A673 (cell line): ENCODE measurements at regions not wholly inside any gene's neighbourhood (a gene's known extent, or its start where the extent isn't known, plus 50 kb on each side); places are given as distances from the start of the nearest gene placed in this dataset.
"Not testable (repeated sequence)": the region's sequence is repeated elsewhere in the genome, so short reads cannot be mapped to it uniquely, and the experiment has no call there.

Experiments
- BruUV-seq: library from RNA; stranded (reverse); fragments of 400-500 nt; replicated peaks from 2 replicates; lab custom pipeline; 2021; lab: Mats Ljungman, UMichigan
- CTCF ChIA-PET: fragments of 300-600 bp; sonication (Branson Sonifier 250); formaldehyde crosslinking; loops from one replicate; lab custom pipeline; 2022; ENCODE audit warnings: antibody characterized with exemption; lab: Charles Lee
- POLR2A ChIA-PET: fragments of 300-600 bp; sonication (Branson Sonifier 250); formaldehyde crosslinking; loops from one replicate; lab custom pipeline; 2022; ENCODE audit warnings: antibody characterized with exemption; ENCODE audit not compliant: low non-redundant PET; lab: Charles Lee
- DNase-seq: peaks from one replicate; pipeline ENCODE4 v3.0.0-alpha.2; 2015; ENCODE audit warnings: low spot score
- H3K27ac ChIP-seq: fragments of 200-600 bp; sonication (generic); 2 replicates; pipeline ENCODE4 v1.5.1; 2016; ENCODE audit warnings: mixed run types, low read depth, mild to moderate bottlenecking, mixed read lengths, antibody characterized with exemption, low read length; ENCODE audit not compliant: poor library complexity, severe bottlenecking
- H3K27me3 ChIP-seq: fragments of 200-600 bp; sonication (generic); replicated peaks from 2 replicates; pipeline ENCODE4 v1.6.1; 2017; ENCODE audit warnings: mixed run types, low read depth, mild to moderate bottlenecking, mixed read lengths, antibody characterized with exemption, low read length; ENCODE audit not compliant: insufficient read depth, poor library complexity
- H3K36me3 ChIP-seq: fragments of 200-600 bp; sonication (generic); 2 replicates; pipeline ENCODE4 v1.6.1; 2016; ENCODE audit warnings: mixed run types, mild to moderate bottlenecking, mixed read lengths, antibody characterized with exemption, low read length; ENCODE audit not compliant: insufficient read depth, poor library complexity, severe bottlenecking
- H3K4me1 ChIP-seq: fragments of 200-600 bp; sonication (generic); 2 replicates; pipeline ENCODE4 v1.6.1; 2017; ENCODE audit warnings: mixed run types, mild to moderate bottlenecking, mixed read lengths, antibody characterized with exemption, low read length; ENCODE audit not compliant: insufficient read depth, poor library complexity, severe bottlenecking
- H3K4me3 ChIP-seq: fragments of 200-600 bp; sonication (generic); 2 replicates; pipeline ENCODE4 v1.5.1; 2016; ENCODE audit warnings: low read depth, mixed run types, mild to moderate bottlenecking, mixed read lengths, low read length; ENCODE audit not compliant: poor library complexity, severe bottlenecking
- H3K9me3 ChIP-seq: fragments of 200-600 bp; sonication (generic); 2 replicates; pipeline ENCODE4 v1.6.1; 2016; ENCODE audit warnings: mixed run types, low read depth, mild to moderate bottlenecking, mixed read lengths, antibody characterized with exemption, low read length; ENCODE audit not compliant: poor library complexity, severe bottlenecking
- EZH2 ChIP-seq: fragments of 200-600 bp; sonication (generic); IDR thresholded peaks from 2 replicates; pipeline ENCODE4 v1.6.1; 2017; ENCODE audit warnings: borderline replicate concordance, low read depth, mild to moderate bottlenecking, mixed read lengths, antibody characterized with exemption, low read length; ENCODE audit not compliant: poor library complexity, severe bottlenecking
- intact Hi-C: fragments of 100-400 bp; cut with micrococcal nuclease; formaldehyde crosslinking; loops from one replicate; pipeline ENCODE4 v1.10.0; 2022; ENCODE audit not compliant: unreplicated experiment
- TF ChIP-seq, protein P1 (sequence below): fragments of 300-800, 200-600 bp; sonication (generic); conservative IDR thresholded peaks from 2 replicates; pipeline ENCODE4 v1.5.1; 2017; ENCODE audit warnings: low read depth, mild to moderate bottlenecking, antibody characterized with exemption, low read length, moderate library complexity, mixed read lengths

DNA sequence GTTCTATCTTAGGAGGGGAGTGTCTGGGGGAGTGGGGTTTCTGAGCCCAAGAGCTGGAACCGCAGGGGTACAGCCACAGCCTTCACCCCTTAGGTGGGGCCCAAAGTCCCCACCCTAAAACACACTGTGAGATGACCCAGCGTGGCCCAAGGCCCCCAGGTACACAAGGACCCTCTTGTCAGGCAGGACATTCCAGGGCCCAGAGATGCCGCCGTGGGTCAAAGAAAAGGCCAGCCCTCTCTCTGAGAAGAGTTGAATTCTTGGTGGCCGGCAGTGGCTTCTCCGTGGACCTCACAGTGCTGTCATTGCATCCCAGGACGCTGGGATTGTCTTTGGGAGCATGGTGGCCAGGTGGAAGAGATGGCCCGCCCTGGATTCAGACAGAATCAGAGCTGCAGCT is 176.3 kb upstream of the C1orf174 start:
- peaks cover 30% of the 10 kb centered on the region for H3K27me3 ChIP-seq
- ChIA-PET CTCF (no interaction called here), POLR2A (no interaction called here)
- H3K36me3 ChIP-seq = no peaks in the 10 kb centered on the region
- DNase-seq = no peak
- no peak overlapping the region for H3K27ac ChIP-seq
- TF ChIP-seq, protein P1, sequence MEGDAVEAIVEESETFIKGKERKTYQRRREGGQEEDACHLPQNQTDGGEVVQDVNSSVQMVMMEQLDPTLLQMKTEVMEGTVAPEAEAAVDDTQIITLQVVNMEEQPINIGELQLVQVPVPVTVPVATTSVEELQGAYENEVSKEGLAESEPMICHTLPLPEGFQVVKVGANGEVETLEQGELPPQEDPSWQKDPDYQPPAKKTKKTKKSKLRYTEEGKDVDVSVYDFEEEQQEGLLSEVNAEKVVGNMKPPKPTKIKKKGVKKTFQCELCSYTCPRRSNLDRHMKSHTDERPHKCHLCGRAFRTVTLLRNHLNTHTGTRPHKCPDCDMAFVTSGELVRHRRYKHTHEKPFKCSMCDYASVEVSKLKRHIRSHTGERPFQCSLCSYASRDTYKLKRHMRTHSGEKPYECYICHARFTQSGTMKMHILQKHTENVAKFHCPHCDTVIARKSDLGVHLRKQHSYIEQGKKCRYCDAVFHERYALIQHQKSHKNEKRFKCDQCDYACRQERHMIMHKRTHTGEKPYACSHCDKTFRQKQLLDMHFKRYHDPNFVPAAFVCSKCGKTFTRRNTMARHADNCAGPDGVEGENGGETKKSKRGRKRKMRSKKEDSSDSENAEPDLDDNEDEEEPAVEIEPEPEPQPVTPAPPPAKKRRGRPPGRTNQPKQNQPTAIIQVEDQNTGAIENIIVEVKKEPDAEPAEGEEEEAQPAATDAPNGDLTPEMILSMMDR = no peak
- no peak for TF ChIP-seq EZH2
- no peak overlapping the region for H3K4me3 ChIP-seq
- H3K9me3 ChIP-seq = no peaks in the 10 kb centered on the region
- intact Hi-C loops = no loop called here
- no peaks in the 10 kb centered on the region for H3K4me1 ChIP-seq
- BruUV-seq = no TSS peak

DNA sequence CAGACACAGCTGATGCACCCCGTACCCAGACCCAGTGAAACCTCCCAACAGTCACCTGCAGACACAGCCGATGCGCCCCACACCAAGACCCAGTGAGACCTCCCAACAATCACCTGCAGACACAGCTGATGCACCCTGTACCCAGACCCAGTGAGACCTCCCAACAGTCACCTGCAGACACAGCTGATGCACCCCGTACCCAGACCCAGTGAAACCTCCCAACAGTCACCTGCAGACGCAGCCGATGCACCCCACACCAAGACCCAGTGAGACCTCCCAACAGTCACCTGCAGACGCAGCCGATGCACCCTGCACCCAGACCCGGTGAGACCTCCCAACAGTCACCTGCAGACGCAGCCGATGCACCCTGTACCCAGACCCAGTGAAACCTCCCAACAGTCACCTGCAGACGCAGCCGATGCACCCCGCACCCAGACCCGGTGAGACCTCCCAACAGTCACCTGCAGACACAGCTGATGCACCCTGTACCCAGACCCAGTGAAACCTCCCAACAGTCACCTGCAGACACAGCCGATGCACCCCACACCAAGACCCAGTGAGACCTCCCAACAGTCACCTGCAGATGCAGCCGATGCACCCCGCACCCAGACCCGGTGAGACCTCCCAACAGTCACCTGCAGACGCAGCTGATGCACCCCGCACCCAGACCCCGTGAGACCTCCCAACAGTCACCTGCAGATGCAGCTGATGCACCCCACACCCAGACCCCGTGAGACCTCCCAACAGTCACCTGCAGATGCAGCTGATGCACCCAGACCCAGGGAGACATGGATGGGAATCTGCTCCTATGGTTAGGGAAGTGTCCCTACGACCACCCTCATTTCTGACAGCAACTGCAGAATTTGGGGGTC is 178.3 kb upstream of the C1orf174 start:
- H3K4me3 ChIP-seq, CTCF ChIA-PET, H3K9me3 ChIP-seq, H3K4me1 ChIP-seq, H3K27ac ChIP-seq, H3K36me3 ChIP-seq, intact Hi-C loops, POLR2A ChIA-PET, BruUV-seq, DNase-seq: not testable (repeated sequence)
- peaks cover 29% of the 10 kb centered on the region for H3K27me3 ChIP-seq

DNA sequence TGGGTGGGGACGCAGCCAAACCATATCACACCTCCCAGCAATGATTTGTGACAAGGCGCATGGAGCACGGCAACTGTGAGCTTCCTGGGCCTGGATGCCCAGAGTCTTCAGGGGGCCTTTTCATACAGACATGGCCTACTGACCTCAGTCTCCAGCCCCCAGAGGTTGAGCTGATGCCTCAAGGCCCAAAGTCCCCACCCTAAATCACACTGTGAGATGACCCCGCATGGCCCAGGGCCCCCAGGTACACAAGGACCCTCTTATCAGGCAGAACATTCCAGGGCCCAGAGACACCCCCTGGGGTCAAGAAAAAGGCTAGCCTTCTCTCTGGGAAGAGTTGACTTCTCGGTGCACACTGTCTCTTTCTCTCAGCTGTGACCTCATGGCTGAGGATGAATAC is 179.7 kb upstream of the C1orf174 start:
- intact Hi-C loops = no loop called here
- H3K36me3 ChIP-seq = no peaks in the 10 kb centered on the region
- H3K27ac ChIP-seq = no peak overlapping the region
- TF ChIP-seq EZH2 = no peak
- TF ChIP-seq, protein P1 = no peak
- H3K27me3 ChIP-seq = peaks cover 36% of the 10 kb centered on the region
- no peaks in the 10 kb centered on the region for H3K4me1 ChIP-seq
- H3K4me3 ChIP-seq = no peak overlapping the region
- no peak for DNase-seq
- ChIA-PET POLR2A (no interaction called here), CTCF (no interaction called here)
- BruUV-seq = no TSS peak
- no peaks in the 10 kb centered on the region for H3K9me3 ChIP-seq
